ENCODE measurements at regions not wholly inside any gene's neighbourhood (a gene's known extent, or its start where the extent isn't known, plus 50 kb on each side); places are given as distances from the start of the nearest gene placed in this dataset.
A peak's percentile ranks its signal among the peaks of the same experiment; 100 is the strongest.

DNA sequence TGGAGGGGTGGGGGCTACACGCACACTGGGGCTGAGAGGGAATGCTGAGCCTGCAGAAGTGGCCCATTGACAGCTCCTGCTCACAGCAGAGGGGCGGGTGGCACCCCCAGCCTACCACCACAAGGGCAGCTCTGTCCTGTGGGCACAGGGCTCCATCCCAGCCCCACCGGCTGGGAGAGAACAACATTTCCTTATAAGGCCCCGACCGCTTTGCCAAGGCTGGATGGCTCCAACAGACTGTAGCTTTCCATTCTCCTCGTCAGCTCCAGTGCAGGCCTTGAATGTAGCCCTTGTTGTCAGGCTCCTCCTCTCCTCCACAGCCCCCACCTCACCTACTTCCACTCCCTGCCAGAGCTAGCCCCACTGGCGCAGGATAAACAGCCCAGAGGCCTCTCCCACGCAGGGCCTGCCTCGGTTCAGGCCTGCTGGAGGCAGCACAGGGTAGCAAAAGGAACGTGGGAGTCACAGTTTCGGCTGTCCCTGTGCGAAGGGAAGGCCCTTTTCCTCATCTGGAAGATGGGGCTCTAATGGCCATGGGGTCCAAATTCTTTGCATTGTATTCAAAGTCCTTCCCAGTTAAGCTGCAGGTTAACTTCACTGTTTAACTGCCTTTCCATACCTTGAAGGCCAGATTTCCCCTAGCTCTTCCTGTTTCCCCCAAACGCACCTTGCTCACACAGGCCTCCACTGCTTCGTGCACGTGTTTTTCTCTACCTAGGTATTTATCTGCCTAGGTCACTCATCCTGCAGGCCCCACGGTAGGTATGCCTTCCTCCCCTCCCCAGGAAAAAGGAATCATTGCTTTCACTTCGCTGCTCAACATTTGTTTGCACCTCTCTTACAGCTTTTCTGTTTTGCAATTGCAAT, 101.6 kb upstream of the LPP start:
- H3K36me3 ChIP-seq: no peaks in the 10 kb centered on the region
- peak; percentile 71 to 94 for TF ChIP-seq EP300 (IDR thresholded peaks at IDR 0.05)
- TF ChIP-seq, protein P1, sequence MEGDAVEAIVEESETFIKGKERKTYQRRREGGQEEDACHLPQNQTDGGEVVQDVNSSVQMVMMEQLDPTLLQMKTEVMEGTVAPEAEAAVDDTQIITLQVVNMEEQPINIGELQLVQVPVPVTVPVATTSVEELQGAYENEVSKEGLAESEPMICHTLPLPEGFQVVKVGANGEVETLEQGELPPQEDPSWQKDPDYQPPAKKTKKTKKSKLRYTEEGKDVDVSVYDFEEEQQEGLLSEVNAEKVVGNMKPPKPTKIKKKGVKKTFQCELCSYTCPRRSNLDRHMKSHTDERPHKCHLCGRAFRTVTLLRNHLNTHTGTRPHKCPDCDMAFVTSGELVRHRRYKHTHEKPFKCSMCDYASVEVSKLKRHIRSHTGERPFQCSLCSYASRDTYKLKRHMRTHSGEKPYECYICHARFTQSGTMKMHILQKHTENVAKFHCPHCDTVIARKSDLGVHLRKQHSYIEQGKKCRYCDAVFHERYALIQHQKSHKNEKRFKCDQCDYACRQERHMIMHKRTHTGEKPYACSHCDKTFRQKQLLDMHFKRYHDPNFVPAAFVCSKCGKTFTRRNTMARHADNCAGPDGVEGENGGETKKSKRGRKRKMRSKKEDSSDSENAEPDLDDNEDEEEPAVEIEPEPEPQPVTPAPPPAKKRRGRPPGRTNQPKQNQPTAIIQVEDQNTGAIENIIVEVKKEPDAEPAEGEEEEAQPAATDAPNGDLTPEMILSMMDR (IDR thresholded peaks at IDR 0.05): peak; percentile 39 to 88 (median 82)
- TF ChIP-seq POLR2A (IDR thresholded peaks at IDR 0.05): peak in 1 of 2 donors; percentile 38
- DNase-seq (ENCODE audit: low spot score in 2 of 2): peak; percentile 82 to 91
- H3K27ac ChIP-seq: peak overlapping the region; percentile 81 to 92 (median 90)
- H3K27me3 ChIP-seq: no peaks in the 10 kb centered on the region
- WGBS, 2 donors: 22 to 35% methylated on average over 17 of the region's 17 CpGs
- peak overlapping the region; percentile 7 to 28 (median 14) for H3K4me3 ChIP-seq
- no peaks in the 10 kb centered on the region for H3K9me3 ChIP-seq
- H3K4me1 ChIP-seq: peaks cover 6 to 46% (median 26%) of the 10 kb centered on the region in 4 donors

DNA sequence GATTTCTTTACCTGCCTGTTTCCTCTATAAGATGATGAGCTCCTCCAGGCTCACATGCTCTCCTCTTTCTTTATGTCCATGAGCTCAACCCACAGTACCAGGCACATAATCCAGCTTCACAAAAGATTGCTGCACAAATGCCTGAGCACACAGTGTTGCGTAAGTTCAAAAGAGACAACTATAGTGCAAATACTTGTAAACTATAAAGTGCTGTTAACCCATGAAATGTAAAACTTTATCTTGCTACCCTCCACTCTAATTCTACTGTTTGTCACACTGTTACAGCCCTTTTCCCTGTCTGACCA, 101.0 kb upstream of the LPP start:
- no peaks in the 10 kb centered on the region for H3K36me3 ChIP-seq
- 70 to 74% methylated on average over 1 of the region's 1 CpG for WGBS, 2 donors
- no peaks in the 10 kb centered on the region for H3K9me3 ChIP-seq
- H3K27ac ChIP-seq: peak overlapping the region; percentile 77 to 90 (median 85)
- no peak for DNase-seq (ENCODE audit: low spot score in 2 of 2)
- H3K4me1 ChIP-seq: peaks cover 6 to 46% (median 26%) of the 10 kb centered on the region in 4 donors
- no peak for TF ChIP-seq EP300 (IDR thresholded peaks at IDR 0.05)
- no peak for TF ChIP-seq POLR2A (IDR thresholded peaks at IDR 0.05)
- TF ChIP-seq, protein P1 (IDR thresholded peaks at IDR 0.05): no peak
- H3K27me3 ChIP-seq: no peaks in the 10 kb centered on the region
- no peak overlapping the region for H3K4me3 ChIP-seq

DNA sequence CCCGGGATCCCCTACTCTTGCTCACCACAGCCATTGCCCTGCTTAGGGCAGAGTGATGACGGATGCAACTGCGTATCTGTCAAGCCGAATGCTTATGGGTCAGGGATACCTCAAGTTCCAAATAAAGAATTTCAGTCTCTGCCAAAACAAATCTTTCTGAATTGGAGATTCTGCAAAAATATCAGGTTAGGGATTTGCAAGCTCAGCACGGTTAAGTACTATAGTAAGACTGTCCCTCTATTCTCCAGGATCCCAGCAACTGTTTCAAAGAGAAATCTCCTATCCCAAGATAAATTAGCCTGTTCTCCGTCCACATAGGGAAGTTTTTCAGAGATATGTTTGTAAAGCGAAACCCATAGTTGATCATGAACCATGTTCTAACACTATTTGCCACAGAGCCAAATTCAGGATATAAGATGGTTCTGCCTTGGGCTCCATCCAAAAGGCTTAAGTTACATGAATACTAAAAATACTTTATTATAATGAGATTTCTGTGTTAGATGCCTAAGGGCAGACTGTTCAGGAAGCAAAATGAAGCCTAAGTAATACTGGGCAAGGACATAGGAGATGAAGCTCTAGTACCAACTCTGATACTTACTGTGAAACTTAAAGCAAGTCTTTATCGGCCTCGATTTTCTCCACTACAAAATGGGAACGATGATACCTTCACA, 100.1 kb upstream of the LPP start:
- peaks cover 6 to 46% (median 26%) of the 10 kb centered on the region in 4 donors for H3K4me1 ChIP-seq
- WGBS, 2 donors: 77 to 80% methylated on average over 10 of the region's 10 CpGs
- no peak for DNase-seq (ENCODE audit: low spot score in 2 of 2)
- H3K9me3 ChIP-seq: no peaks in the 10 kb centered on the region
- H3K27me3 ChIP-seq: no peaks in the 10 kb centered on the region
- H3K27ac ChIP-seq: peak overlapping the region; percentile 77 to 90 (median 85)
- TF ChIP-seq, protein P1 (IDR thresholded peaks at IDR 0.05): no peak
- TF ChIP-seq EP300 (IDR thresholded peaks at IDR 0.05): no peak
- TF ChIP-seq POLR2A (IDR thresholded peaks at IDR 0.05): no peak
- no peak overlapping the region for H3K4me3 ChIP-seq
- no peaks in the 10 kb centered on the region for H3K36me3 ChIP-seq

DNA sequence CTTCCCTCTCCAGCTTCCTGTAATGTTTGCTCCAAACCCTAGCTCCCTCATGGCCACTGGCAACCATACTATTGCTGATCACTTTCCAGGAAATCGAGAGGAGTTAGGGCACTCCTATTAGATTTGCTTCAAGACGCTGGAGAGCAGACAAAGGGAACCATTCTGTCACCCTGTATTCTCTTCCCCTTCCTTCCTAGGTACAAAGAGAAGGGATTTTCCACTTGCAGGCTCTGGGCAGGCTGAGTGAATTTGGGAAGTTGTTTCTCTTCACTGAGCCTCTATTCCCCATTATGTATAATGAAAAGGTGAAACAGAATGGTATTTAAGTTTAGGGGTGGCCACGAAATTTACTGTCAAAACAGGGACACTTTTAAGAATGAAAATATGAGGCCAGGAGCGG, 99.4 kb upstream of the LPP start:
- Histone ChIP-seq H3K4me1 (peaks cover 6 to 46% (median 26%) of the 10 kb centered on the region in 4 donors), H3K9me3 (no peaks in the 10 kb centered on the region), H3K36me3 (no peaks in the 10 kb centered on the region), H3K27me3 (no peaks in the 10 kb centered on the region), H3K27ac (peak overlapping the region; percentile 77 to 90 (median 85)), H3K4me3 (no peak overlapping the region)
- TF ChIP-seq, protein P1 (IDR thresholded peaks at IDR 0.05): no peak
- no peak for TF ChIP-seq EP300 (IDR thresholded peaks at IDR 0.05)
- TF ChIP-seq POLR2A (IDR thresholded peaks at IDR 0.05): no peak
- 67 to 76% methylated on average over 4 of the region's 4 CpGs for WGBS, 2 donors
- DNase-seq (ENCODE audit: low spot score in 2 of 2): no peak

DNA sequence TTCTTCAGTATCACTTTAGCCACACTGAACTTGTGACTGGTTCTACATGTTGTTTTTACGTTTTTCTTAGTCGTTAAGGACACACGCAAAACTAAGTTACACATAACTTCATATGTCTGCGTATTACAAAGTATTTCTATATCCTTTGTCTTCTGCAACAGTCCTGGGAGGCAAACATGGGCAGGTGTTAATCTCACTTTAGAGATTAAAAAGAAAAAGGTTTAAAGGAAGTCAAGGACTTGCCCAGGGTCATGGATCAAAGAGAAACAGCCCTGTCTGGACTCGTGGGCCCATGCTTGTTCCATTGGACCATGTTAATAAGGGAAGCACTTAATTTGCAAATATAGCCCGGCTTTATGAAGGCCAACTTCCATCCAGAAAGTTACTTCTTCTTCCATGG, 98.6 kb upstream of the LPP start:
- Histone ChIP-seq H3K4me1 (peaks cover 6 to 40% (median 26%) of the 10 kb centered on the region in 4 donors), H3K27me3 (no peaks in the 10 kb centered on the region), H3K27ac (no peak overlapping the region), H3K4me3 (no peak overlapping the region), H3K36me3 (no peaks in the 10 kb centered on the region), H3K9me3 (no peaks in the 10 kb centered on the region)
- TF ChIP-seq EP300 (IDR thresholded peaks at IDR 0.05) (no peak), POLR2A (IDR thresholded peaks at IDR 0.05) (no peak)
- TF ChIP-seq, protein P1 (IDR thresholded peaks at IDR 0.05): no peak
- DNase-seq (ENCODE audit: low spot score in 2 of 2): no peak
- 87 to 89% methylated on average over 6 of the region's 6 CpGs for WGBS, 2 donors
